ENCODE measurements at regions not wholly inside any gene's neighbourhood (a gene's known extent, or its start where the extent isn't known, plus 50 kb on each side); places are given as distances from the start of the nearest gene placed in this dataset.

DNA sequence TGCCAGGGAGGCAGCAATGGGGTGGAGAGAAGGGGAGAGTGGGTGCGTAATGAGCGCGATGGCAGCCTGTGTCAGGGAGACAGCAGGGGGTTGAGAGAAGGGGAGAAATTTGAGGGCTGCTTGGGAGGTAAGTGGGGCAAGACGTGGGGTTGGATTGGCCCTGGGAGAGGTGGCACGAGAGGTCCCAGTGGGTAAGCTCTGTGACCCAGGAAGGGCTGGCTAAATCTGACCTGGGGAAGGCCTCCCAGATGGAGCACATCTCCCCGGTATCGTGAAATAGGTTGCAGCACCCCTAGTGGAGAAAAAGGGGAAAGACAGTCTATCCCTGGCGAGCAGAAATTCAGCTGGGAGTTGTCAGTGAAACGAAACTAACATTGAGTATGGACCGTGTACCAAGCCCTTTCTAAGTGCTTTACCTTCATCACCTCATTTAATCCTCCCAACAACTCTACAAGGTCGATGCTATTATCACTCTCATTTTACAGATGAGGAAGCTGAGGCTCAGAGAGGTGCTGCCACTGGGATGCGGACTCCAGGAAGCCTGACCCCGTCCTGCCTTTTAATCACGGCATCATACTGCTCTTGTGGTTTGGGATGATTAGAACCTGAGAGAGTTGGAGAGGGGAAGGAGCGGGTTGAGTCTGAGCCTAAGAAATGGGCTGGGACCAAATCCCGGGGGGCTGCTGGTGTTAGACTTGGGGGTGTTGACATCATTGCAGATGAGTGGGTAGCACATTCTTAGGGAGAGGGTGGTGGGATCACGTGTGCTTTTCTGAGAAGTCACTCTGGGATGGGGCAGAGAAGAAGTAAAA is 56.6 kb upstream of the RPL11 start:
- Histone ChIP-seq H2AFZ (ENCODE audit: low read depth, low read length) (peak overlapping the region; percentile 66; the same call in 1 of the 2 replicates), H3K9me3 (ENCODE audit: insufficient read depth, low read length) (no peaks in the 10 kb centered on the region), H4K20me1 (ENCODE audit: insufficient read depth, low read length) (no peaks in the 10 kb centered on the region), H3K4me1 (ENCODE audit: low read length) (peaks cover 7% of the 10 kb centered on the region; the same call in 1 of the 2 replicates), H3K27me3 (ENCODE audit: low read depth, low read length) (peaks cover 10% of the 10 kb centered on the region), H3K9ac (ENCODE audit: low read length) (no peak overlapping the region), H3K4me2 (ENCODE audit: low read length) (peak overlapping the region; percentile 58), H3K79me2 (ENCODE audit: low read length) (no peaks in the 10 kb centered on the region), H3K27ac (ENCODE audit: low read length) (no peak overlapping the region), H3K36me3 (replicated peaks; ENCODE audit: low read depth, low read length) (no peaks in the 10 kb centered on the region), H3K4me3 (ENCODE audit: low read length) (peak overlapping the region; percentile 53)
- TF ChIP-seq EZH2phosphoT487 (IDR thresholded peaks at IDR 0.05; ENCODE audit: low read depth), result no peak
- TF ChIP-seq, protein P1, sequence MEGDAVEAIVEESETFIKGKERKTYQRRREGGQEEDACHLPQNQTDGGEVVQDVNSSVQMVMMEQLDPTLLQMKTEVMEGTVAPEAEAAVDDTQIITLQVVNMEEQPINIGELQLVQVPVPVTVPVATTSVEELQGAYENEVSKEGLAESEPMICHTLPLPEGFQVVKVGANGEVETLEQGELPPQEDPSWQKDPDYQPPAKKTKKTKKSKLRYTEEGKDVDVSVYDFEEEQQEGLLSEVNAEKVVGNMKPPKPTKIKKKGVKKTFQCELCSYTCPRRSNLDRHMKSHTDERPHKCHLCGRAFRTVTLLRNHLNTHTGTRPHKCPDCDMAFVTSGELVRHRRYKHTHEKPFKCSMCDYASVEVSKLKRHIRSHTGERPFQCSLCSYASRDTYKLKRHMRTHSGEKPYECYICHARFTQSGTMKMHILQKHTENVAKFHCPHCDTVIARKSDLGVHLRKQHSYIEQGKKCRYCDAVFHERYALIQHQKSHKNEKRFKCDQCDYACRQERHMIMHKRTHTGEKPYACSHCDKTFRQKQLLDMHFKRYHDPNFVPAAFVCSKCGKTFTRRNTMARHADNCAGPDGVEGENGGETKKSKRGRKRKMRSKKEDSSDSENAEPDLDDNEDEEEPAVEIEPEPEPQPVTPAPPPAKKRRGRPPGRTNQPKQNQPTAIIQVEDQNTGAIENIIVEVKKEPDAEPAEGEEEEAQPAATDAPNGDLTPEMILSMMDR (IDR thresholded peaks at IDR 0.05; ENCODE audit: low read depth, low read length), result peak; percentile 57

DNA sequence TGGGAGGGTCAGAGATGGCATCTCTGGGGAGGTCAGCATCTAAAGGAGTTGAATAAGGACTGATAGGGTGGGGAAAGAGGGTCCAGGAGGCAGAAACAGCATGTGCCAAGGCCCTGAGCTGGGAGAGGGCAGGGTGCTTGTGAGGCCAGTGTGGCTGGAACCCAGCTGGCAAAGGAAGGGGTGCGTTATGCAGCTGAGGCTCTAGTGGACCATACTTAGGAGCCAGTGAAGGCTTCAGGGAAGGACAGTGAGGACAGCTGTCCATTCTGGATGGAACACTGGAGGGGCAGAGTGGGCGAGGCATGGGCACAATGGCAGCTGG is 57.1 kb upstream of the RPL11 start:
- Histone ChIP-seq H3K27ac (ENCODE audit: low read length) (no peak overlapping the region), H3K4me1 (ENCODE audit: low read length) (peaks cover 7% of the 10 kb centered on the region; the same call in 1 of the 2 replicates), H3K9ac (ENCODE audit: low read length) (no peak overlapping the region), H3K79me2 (ENCODE audit: low read length) (no peaks in the 10 kb centered on the region), H2AFZ (ENCODE audit: low read depth, low read length) (peak overlapping the region; percentile 49; the same call in 1 of the 2 replicates), H4K20me1 (ENCODE audit: insufficient read depth, low read length) (no peaks in the 10 kb centered on the region), H3K27me3 (ENCODE audit: low read depth, low read length) (peaks cover 10% of the 10 kb centered on the region), H3K4me3 (ENCODE audit: low read length) (no peak overlapping the region), H3K4me2 (ENCODE audit: low read length) (0 out of 2 replicates have a peak overlapping the region, but pooled peaks have one; percentile 58), H3K9me3 (ENCODE audit: insufficient read depth, low read length) (no peaks in the 10 kb centered on the region), H3K36me3 (replicated peaks; ENCODE audit: low read depth, low read length) (no peaks in the 10 kb centered on the region)
- TF ChIP-seq EZH2phosphoT487 (IDR thresholded peaks at IDR 0.05; ENCODE audit: low read depth), result no peak
- TF ChIP-seq, protein P1 (IDR thresholded peaks at IDR 0.05; ENCODE audit: low read depth, low read length), result no peak

DNA sequence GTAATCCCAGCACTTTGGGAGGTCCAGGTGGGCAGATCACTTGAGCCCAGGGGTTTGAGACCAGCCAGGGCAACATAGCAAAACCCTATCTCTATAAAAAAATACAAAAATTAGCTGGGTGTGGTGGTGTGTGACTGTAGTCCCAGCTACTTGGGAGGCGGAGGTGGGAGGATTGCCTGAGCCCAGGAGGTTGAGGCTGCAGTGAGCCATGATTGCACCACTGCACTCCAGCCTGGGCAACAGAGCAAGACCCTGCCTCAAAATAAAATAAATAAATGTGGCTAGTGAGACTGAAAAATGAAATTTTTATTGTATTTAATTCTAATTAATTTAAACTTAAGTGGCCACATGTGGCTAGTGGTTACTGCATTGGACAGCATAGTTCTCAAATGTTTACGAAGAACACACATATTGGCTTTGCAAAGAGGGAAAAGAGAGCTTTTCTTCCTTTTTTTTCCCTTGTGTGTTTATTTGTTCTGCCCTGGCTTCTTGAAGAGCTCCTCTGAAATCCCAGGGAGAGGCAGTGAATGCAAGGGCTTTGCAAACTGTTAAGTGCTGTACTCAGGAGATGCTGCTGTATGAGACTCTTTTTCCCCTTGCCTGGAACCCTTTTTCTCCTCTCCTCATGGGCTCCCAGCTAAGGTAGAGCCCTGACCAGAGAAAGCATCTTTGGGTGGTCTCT is 59.0 kb upstream of the RPL11 start:
- Histone ChIP-seq H3K79me2 (ENCODE audit: low read length) (no peaks in the 10 kb centered on the region), H3K9ac (ENCODE audit: low read length) (no peak overlapping the region), H3K4me3 (ENCODE audit: low read length) (no peak overlapping the region), H3K27me3 (ENCODE audit: low read depth, low read length) (no peaks in the 10 kb centered on the region; the same call in 1 of the 2 replicates), H2AFZ (ENCODE audit: low read depth, low read length) (no peak overlapping the region), H3K36me3 (replicated peaks; ENCODE audit: low read depth, low read length) (no peaks in the 10 kb centered on the region), H3K27ac (ENCODE audit: low read length) (no peak overlapping the region), H4K20me1 (ENCODE audit: insufficient read depth, low read length) (no peaks in the 10 kb centered on the region), H3K4me2 (ENCODE audit: low read length) (no peak overlapping the region), H3K9me3 (ENCODE audit: insufficient read depth, low read length) (no peaks in the 10 kb centered on the region), H3K4me1 (ENCODE audit: low read length) (peaks cover 10% of the 10 kb centered on the region; the same call in 1 of the 2 replicates)
- TF ChIP-seq, protein P1 (IDR thresholded peaks at IDR 0.05; ENCODE audit: low read depth, low read length), result no peak
- TF ChIP-seq EZH2phosphoT487 (IDR thresholded peaks at IDR 0.05; ENCODE audit: low read depth), result no peak

DNA sequence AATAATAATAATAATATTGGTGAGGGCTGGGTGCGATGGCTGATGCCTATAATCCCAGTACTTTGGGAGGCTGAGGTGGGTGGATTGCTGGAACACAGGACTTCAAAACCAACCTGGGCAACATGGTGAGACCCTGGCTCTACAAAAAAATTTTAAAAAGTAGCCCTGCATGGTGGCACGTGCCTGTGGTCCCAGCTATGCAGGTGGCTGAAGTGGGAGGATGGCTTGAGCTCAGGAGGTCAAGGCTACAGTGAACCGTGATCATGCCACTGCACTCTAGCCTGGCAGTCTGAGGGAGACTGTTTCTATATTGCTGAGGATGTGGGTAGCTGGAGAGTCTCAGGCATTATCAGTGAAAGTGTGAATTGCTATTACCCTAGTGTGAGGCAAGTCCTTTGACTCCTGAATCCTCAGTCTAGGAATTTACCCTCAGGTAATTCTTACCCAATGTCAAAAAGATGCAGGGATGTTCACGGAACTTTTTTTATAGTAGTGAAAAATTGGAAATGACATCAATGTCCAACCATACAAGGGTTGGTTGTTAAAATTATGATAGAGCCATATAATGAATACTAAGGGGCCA is 61.8 kb upstream of the RPL11 start:
- no peaks in the 10 kb centered on the region for H3K27me3 ChIP-seq (ENCODE audit: low read depth, low read length)
- no peak overlapping the region for H3K4me3 ChIP-seq (ENCODE audit: low read length)
- no peaks in the 10 kb centered on the region for H3K36me3 ChIP-seq (replicated peaks; ENCODE audit: low read depth, low read length)
- H2AFZ ChIP-seq (ENCODE audit: low read depth, low read length), result no peak overlapping the region
- no peaks in the 10 kb centered on the region for H3K9me3 ChIP-seq (ENCODE audit: insufficient read depth, low read length)
- H3K79me2 ChIP-seq (ENCODE audit: low read length), result no peaks in the 10 kb centered on the region
- no peak overlapping the region for H3K4me2 ChIP-seq (ENCODE audit: low read length)
- H4K20me1 ChIP-seq (ENCODE audit: insufficient read depth, low read length), result no peaks in the 10 kb centered on the region
- H3K4me1 ChIP-seq (ENCODE audit: low read length), result peaks cover 14% of the 10 kb centered on the region
- H3K9ac ChIP-seq (ENCODE audit: low read length), result no peak overlapping the region
- no peak for TF ChIP-seq EZH2phosphoT487 (IDR thresholded peaks at IDR 0.05; ENCODE audit: low read depth)
- TF ChIP-seq, protein P1 (IDR thresholded peaks at IDR 0.05; ENCODE audit: low read depth, low read length), result no peak
- H3K27ac ChIP-seq (ENCODE audit: low read length), result no peak overlapping the region

All from OCI-LY3 (cell line).